Neural cell (in vitro differentiated cells): ENCODE measurements at regions not wholly inside any gene's neighbourhood (a gene's known extent, or its start where the extent isn't known, plus 50 kb on each side); places are given as distances from the start of the nearest gene placed in this dataset.

Source experiments
- EP300 ChIP-seq: fragments of 450-650 bp; conservative IDR thresholded peaks from 2 replicates; pipeline ENCODE4 v1.6.1; 2014; ENCODE audit warnings: antibody characterized with exemption, mild to moderate bottlenecking, moderate library complexity; ENCODE audit not compliant: poor library complexity, severe bottlenecking
- EZH2 ChIP-seq: fragments of 200-600, 300-800 bp; shearing (Covaris generic), sonication (generic); IDR thresholded peaks from 2 replicates; pipeline ENCODE4 v1.6.1; 2014; ENCODE audit warnings: antibody characterized with exemption, low read length, borderline replicate concordance, mild to moderate bottlenecking; ENCODE audit not compliant: insufficient read depth, poor library complexity, severe bottlenecking
- MXI1 ChIP-seq: fragments of 450-650 bp; conservative IDR thresholded peaks from 2 replicates; pipeline ENCODE4 v1.6.1; 2014; ENCODE audit warnings: antibody characterized with exemption, mild to moderate bottlenecking; ENCODE audit not compliant: poor library complexity, severe bottlenecking
- POLR2AphosphoS5 ChIP-seq: IDR thresholded peaks from 2 replicates; pipeline ENCODE4 v1.6.1; 2012
- RAD21 ChIP-seq: fragments of 450-650 bp; conservative IDR thresholded peaks from 2 replicates; pipeline ENCODE4 v1.6.1; 2014; ENCODE audit warnings: antibody characterized with exemption, mild to moderate bottlenecking, moderate library complexity
- TF ChIP-seq, protein P1 (sequence below): fragments of 450-650 bp; IDR thresholded peaks from 2 replicates; pipeline ENCODE4 v1.5.1; 2014; ENCODE audit warnings: antibody characterized with exemption, mild to moderate bottlenecking, moderate library complexity; ENCODE audit not compliant: poor library complexity, severe bottlenecking
- TF ChIP-seq, protein P2 (sequence below): IDR thresholded peaks from 2 replicates; pipeline ENCODE4 v1.6.1; 2012; ENCODE audit warnings: borderline replicate concordance

DNA sequence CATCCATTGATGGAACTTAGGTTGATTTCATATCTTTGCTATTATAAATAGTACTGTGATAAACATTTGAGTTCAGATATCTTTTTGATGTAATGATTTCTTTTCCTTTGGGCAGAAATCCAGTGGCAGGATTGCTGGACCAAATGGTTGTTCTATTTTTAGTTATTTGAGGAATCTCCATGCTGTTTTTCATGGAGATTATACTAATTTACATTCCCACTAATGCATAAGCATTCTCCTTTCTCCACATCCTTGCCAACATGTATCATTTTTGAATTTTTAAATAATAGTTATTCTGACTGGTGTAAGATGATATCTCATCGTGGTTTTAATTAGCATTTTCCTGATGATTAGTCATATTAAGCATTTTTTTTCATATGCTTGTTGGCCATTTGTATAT, 144.0 kb upstream of the SUCLG2 start:
- TF ChIP-seq, protein P1, sequence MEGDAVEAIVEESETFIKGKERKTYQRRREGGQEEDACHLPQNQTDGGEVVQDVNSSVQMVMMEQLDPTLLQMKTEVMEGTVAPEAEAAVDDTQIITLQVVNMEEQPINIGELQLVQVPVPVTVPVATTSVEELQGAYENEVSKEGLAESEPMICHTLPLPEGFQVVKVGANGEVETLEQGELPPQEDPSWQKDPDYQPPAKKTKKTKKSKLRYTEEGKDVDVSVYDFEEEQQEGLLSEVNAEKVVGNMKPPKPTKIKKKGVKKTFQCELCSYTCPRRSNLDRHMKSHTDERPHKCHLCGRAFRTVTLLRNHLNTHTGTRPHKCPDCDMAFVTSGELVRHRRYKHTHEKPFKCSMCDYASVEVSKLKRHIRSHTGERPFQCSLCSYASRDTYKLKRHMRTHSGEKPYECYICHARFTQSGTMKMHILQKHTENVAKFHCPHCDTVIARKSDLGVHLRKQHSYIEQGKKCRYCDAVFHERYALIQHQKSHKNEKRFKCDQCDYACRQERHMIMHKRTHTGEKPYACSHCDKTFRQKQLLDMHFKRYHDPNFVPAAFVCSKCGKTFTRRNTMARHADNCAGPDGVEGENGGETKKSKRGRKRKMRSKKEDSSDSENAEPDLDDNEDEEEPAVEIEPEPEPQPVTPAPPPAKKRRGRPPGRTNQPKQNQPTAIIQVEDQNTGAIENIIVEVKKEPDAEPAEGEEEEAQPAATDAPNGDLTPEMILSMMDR, result no peak
- TF ChIP-seq POLR2AphosphoS5, result no peak
- no peak for TF ChIP-seq RAD21
- TF ChIP-seq EP300, result no peak
- no peak for TF ChIP-seq EZH2
- TF ChIP-seq, protein P2, sequence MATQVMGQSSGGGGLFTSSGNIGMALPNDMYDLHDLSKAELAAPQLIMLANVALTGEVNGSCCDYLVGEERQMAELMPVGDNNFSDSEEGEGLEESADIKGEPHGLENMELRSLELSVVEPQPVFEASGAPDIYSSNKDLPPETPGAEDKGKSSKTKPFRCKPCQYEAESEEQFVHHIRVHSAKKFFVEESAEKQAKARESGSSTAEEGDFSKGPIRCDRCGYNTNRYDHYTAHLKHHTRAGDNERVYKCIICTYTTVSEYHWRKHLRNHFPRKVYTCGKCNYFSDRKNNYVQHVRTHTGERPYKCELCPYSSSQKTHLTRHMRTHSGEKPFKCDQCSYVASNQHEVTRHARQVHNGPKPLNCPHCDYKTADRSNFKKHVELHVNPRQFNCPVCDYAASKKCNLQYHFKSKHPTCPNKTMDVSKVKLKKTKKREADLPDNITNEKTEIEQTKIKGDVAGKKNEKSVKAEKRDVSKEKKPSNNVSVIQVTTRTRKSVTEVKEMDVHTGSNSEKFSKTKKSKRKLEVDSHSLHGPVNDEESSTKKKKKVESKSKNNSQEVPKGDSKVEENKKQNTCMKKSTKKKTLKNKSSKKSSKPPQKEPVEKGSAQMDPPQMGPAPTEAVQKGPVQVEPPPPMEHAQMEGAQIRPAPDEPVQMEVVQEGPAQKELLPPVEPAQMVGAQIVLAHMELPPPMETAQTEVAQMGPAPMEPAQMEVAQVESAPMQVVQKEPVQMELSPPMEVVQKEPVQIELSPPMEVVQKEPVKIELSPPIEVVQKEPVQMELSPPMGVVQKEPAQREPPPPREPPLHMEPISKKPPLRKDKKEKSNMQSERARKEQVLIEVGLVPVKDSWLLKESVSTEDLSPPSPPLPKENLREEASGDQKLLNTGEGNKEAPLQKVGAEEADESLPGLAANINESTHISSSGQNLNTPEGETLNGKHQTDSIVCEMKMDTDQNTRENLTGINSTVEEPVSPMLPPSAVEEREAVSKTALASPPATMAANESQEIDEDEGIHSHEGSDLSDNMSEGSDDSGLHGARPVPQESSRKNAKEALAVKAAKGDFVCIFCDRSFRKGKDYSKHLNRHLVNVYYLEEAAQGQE, result no peak
- no peak for TF ChIP-seq MXI1
